ENCODE measurements at regions not wholly inside any gene's neighbourhood (a gene's known extent, or its start where the extent isn't known, plus 50 kb on each side); places are given as distances from the start of the nearest gene placed in this dataset.
"Not testable (repeated sequence)": the region's sequence is repeated elsewhere in the genome, so short reads cannot be mapped to it uniquely, and the experiment has no call there.

- not testable (repeated sequence) for H3K9ac ChIP-seq (ENCODE audit: low read depth in 1 of 2, low read length in 2 of 2); H3K4me1 ChIP-seq (ENCODE audit: control insufficient read depth in 4 of 4, insufficient read depth in 4 of 4, low read length in 3 of 4); DNase-seq (ENCODE audit: low spot score); H3K27ac ChIP-seq (ENCODE audit: low read depth in 1 of 2, low read length in 2 of 2); H3K4me3 ChIP-seq (ENCODE audit: low read depth in 1 of 3, low read length in 3 of 3); H3K27me3 ChIP-seq (ENCODE audit: control insufficient read depth in 4 of 4, insufficient read depth in 4 of 4, low read length in 3 of 4); H3K36me3 ChIP-seq (ENCODE audit: control insufficient read depth in 4 of 4, insufficient read depth in 3 of 4, low read depth in 1 of 4, low read length in 3 of 4); H3K9me3 ChIP-seq (ENCODE audit: control insufficient read depth in 4 of 4, low read length in 3 of 4)
- peak; percentile 84 for TF ChIP-seq NR2F2 (IDR thresholded peaks at IDR 0.05)
- WGBS, result 50% methylated on average over 5 of the region's 5 CpGs
These were observed 275.5 kb downstream of the CCDC74A start for GRCh38 chr2:131803237-131803636.

GRCh38 chr2:131812605-131813004, 284.9 kb downstream of the CCDC74A start:
- not testable (repeated sequence) for H3K4me1 ChIP-seq (ENCODE audit: control insufficient read depth in 4 of 4, insufficient read depth in 4 of 4, low read length in 3 of 4); H3K4me3 ChIP-seq (ENCODE audit: low read depth in 1 of 3, low read length in 3 of 3); H3K9ac ChIP-seq (ENCODE audit: low read depth in 1 of 2, low read length in 2 of 2); H3K27ac ChIP-seq (ENCODE audit: low read depth in 1 of 2, low read length in 2 of 2); H3K27me3 ChIP-seq (ENCODE audit: control insufficient read depth in 4 of 4, insufficient read depth in 4 of 4, low read length in 3 of 4); H3K36me3 ChIP-seq (ENCODE audit: control insufficient read depth in 4 of 4, insufficient read depth in 3 of 4, low read depth in 1 of 4, low read length in 3 of 4); DNase-seq (ENCODE audit: low spot score); H3K9me3 ChIP-seq (ENCODE audit: control insufficient read depth in 4 of 4, low read length in 3 of 4)
- peak; percentile 85 for TF ChIP-seq NR2F2 (IDR thresholded peaks at IDR 0.05)
- 46% methylated on average over 2 of the region's 2 CpGs for WGBS

GRCh38 chr2:131813378-131813777, 285.7 kb downstream of the CCDC74A start:
- H3K27ac ChIP-seq (ENCODE audit: low read depth in 1 of 2, low read length in 2 of 2); H3K9ac ChIP-seq (ENCODE audit: low read depth in 1 of 2, low read length in 2 of 2); H3K36me3 ChIP-seq (ENCODE audit: control insufficient read depth in 4 of 4, insufficient read depth in 3 of 4, low read depth in 1 of 4, low read length in 3 of 4); H3K27me3 ChIP-seq (ENCODE audit: control insufficient read depth in 4 of 4, insufficient read depth in 4 of 4, low read length in 3 of 4); H3K4me1 ChIP-seq (ENCODE audit: control insufficient read depth in 4 of 4, insufficient read depth in 4 of 4, low read length in 3 of 4); H3K9me3 ChIP-seq (ENCODE audit: control insufficient read depth in 4 of 4, low read length in 3 of 4); DNase-seq (ENCODE audit: low spot score); H3K4me3 ChIP-seq (ENCODE audit: low read depth in 1 of 3, low read length in 3 of 3): not testable (repeated sequence)
- WGBS, result 92% methylated on average over 21 of the region's 21 CpGs

DNA sequence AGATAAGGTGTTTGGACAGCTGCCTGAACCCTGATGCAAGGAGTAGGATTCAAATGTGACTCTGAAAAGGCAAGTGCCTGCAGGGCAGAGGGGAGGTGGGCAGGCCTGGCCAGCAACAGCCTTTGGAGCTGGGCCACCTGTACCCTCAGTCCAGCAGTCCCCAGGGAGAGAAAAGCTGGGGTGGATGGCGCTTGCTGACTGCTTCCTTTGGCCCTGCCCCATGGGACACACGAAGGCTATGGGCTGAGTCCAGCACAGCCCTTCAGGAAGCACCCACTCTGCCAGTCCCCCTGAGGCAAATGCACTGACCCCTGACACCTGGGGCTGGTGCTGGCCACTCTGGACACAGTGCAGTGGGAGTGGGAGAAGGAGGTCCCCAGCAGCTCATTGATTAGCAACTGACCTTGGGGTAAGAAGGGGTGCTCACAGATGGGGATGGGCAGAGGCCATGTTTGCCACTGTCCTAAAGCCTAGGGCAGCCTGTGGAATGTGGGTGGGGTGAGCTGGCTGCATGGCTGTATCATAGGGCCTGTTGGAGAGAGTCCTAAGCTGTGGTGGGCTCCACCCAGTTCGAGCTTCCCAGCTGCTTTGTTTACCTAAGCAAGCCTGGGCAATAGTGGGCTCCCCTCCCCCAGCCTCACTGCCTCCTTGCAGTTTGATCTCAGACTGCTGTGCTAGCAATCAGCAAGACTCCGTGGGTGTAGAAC, 290.7 kb downstream of the CCDC74A start:
- not testable (repeated sequence) for H3K9me3 ChIP-seq (ENCODE audit: control insufficient read depth in 4 of 4, low read length in 3 of 4); H3K27me3 ChIP-seq (ENCODE audit: control insufficient read depth in 4 of 4, insufficient read depth in 4 of 4, low read length in 3 of 4); H3K36me3 ChIP-seq (ENCODE audit: control insufficient read depth in 4 of 4, insufficient read depth in 3 of 4, low read depth in 1 of 4, low read length in 3 of 4); H3K9ac ChIP-seq (ENCODE audit: low read depth in 1 of 2, low read length in 2 of 2); H3K27ac ChIP-seq (ENCODE audit: low read depth in 1 of 2, low read length in 2 of 2); H3K4me3 ChIP-seq (ENCODE audit: low read depth in 1 of 3, low read length in 3 of 3); H3K4me1 ChIP-seq (ENCODE audit: control insufficient read depth in 4 of 4, insufficient read depth in 4 of 4, low read length in 3 of 4); DNase-seq (ENCODE audit: low spot score)
- 71% methylated on average over 4 of the region's 4 CpGs for WGBS

GRCh38 chr2:131822237-131822721, 294.6 kb downstream of the CCDC74A start:
- not testable (repeated sequence) for H3K9ac ChIP-seq (ENCODE audit: low read depth in 1 of 2, low read length in 2 of 2); H3K27me3 ChIP-seq (ENCODE audit: control insufficient read depth in 4 of 4, insufficient read depth in 4 of 4, low read length in 3 of 4); H3K4me3 ChIP-seq (ENCODE audit: low read depth in 1 of 3, low read length in 3 of 3); H3K4me1 ChIP-seq (ENCODE audit: control insufficient read depth in 4 of 4, insufficient read depth in 4 of 4, low read length in 3 of 4); H3K27ac ChIP-seq (ENCODE audit: low read depth in 1 of 2, low read length in 2 of 2); H3K9me3 ChIP-seq (ENCODE audit: control insufficient read depth in 4 of 4, low read length in 3 of 4); H3K36me3 ChIP-seq (ENCODE audit: control insufficient read depth in 4 of 4, insufficient read depth in 3 of 4, low read depth in 1 of 4, low read length in 3 of 4); DNase-seq (ENCODE audit: low spot score)
- 77% methylated on average over 3 of the region's 3 CpGs for WGBS

GRCh38 chr2:131823058-131823457, 295.4 kb downstream of the CCDC74A start:
- not testable (repeated sequence) for H3K4me3 ChIP-seq (ENCODE audit: low read depth in 1 of 3, low read length in 3 of 3); DNase-seq (ENCODE audit: low spot score); H3K27ac ChIP-seq (ENCODE audit: low read depth in 1 of 2, low read length in 2 of 2); H3K9me3 ChIP-seq (ENCODE audit: control insufficient read depth in 4 of 4, low read length in 3 of 4); H3K9ac ChIP-seq (ENCODE audit: low read depth in 1 of 2, low read length in 2 of 2); H3K27me3 ChIP-seq (ENCODE audit: control insufficient read depth in 4 of 4, insufficient read depth in 4 of 4, low read length in 3 of 4); H3K36me3 ChIP-seq (ENCODE audit: control insufficient read depth in 4 of 4, insufficient read depth in 3 of 4, low read depth in 1 of 4, low read length in 3 of 4); H3K4me1 ChIP-seq (ENCODE audit: control insufficient read depth in 4 of 4, insufficient read depth in 4 of 4, low read length in 3 of 4)
- 88% methylated on average over 2 of the region's 2 CpGs for WGBS

- H3K9ac ChIP-seq (ENCODE audit: low read depth in 1 of 2, low read length in 2 of 2); H3K27ac ChIP-seq (ENCODE audit: low read depth in 1 of 2, low read length in 2 of 2); H3K9me3 ChIP-seq (ENCODE audit: control insufficient read depth in 4 of 4, low read length in 3 of 4); DNase-seq (ENCODE audit: low spot score); H3K4me1 ChIP-seq (ENCODE audit: control insufficient read depth in 4 of 4, insufficient read depth in 4 of 4, low read length in 3 of 4); H3K4me3 ChIP-seq (ENCODE audit: low read depth in 1 of 3, low read length in 3 of 3); H3K27me3 ChIP-seq (ENCODE audit: control insufficient read depth in 4 of 4, insufficient read depth in 4 of 4, low read length in 3 of 4); H3K36me3 ChIP-seq (ENCODE audit: control insufficient read depth in 4 of 4, insufficient read depth in 3 of 4, low read depth in 1 of 4, low read length in 3 of 4): not testable (repeated sequence)
- WGBS, result 31% methylated on average over 2 of the region's 2 CpGs
These were observed 297.3 kb downstream of the CCDC74A start for GRCh38 chr2:131824986-131825385.

Data from liver (tissue), 7 donors.